ENCODE measurements at regions not wholly inside any gene's neighbourhood (a gene's known extent, or its start where the extent isn't known, plus 50 kb on each side); places are given as distances from the start of the nearest gene placed in this dataset.

DNA sequence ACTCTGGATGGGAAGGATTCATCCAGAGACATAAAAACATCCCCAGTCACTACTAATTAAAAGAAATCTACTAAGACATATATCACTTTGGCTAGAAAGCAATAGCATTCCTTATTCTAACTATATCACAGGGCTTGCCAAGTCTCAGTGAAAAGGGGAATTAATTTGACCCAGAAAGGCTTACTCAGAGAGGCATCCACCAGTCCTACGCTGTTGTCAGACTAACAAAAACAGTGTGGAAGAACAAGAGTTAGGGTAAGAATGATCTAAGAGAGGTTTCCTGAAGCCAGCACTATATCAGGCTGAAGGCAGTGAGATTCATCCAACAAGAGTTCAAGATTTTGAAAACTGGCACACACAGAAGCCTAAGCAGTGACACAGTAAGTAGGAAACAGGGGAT lies 126.1 kb downstream of the GDAP2 start:
- CTCF ChIA-PET = no interaction called here
- Histone ChIP-seq H3K23ac (ENCODE audit: low read depth, low read length) (no peak overlapping the region), H3K4me3 (ENCODE audit: insufficient read depth, low read depth, low read length) (no peak overlapping the region), H2BK120ac (ENCODE audit: low read depth, low read length) (peak overlapping the region; percentile 70; the same call in 1 of the 2 replicates), H2AFZ (replicated peaks; ENCODE audit: low read length, poor library complexity) (no peak overlapping the region), H3K9me1 (ENCODE audit: insufficient read depth, low read length) (0 out of 2 replicates have a peak, but pooled peaks cover 3% of the 10 kb centered on the region), H3K14ac (replicated peaks; ENCODE audit: low read depth, low read length) (no peak overlapping the region; the same call in 1 of the 2 replicates), H2BK20ac (ENCODE audit: low read depth, low read length) (peak overlapping the region; percentile 57; the same call in 1 of the 2 replicates), H4K20me1 (ENCODE audit: insufficient read depth, low read length) (no peaks in the 10 kb centered on the region), H3K4me2 (ENCODE audit: low read depth, low read length) (no peak overlapping the region), H4K8ac (ENCODE audit: low read depth in 2 of 2, low read length in 2 of 2) (0 out of 4 replicates have a peak overlapping the region, but pooled peaks of 1 of the 2 experiments have one; percentile 16), H3K4me1 (ENCODE audit: control insufficient read depth, insufficient read depth, low read length) (peaks cover 3% of the 10 kb centered on the region; the same call in 1 of the 2 replicates), H3K9ac (ENCODE audit: low read depth, low read length) (no peak overlapping the region), H4K5ac (ENCODE audit: low read depth, low read length) (no peak overlapping the region), H3K4ac (ENCODE audit: low read depth, low read length) (no peak overlapping the region), H2AK5ac (ENCODE audit: low read depth, low read length) (no peak overlapping the region), H4K91ac (ENCODE audit: insufficient read depth, low read depth, low read length) (peak overlapping the region; percentile 17; the same call in 1 of the 2 replicates), H3K27ac (ENCODE audit: insufficient read depth, low read length) (no peak overlapping the region), H2BK5ac (ENCODE audit: low read depth, low read length, poor library complexity, severe bottlenecking) (no peak overlapping the region), H3K27me3 (ENCODE audit: control insufficient read depth, insufficient read depth, low read length) (no peaks in the 10 kb centered on the region), H3K79me1 (ENCODE audit: low read depth in 1 of 2, low read length in 2 of 2) (no peaks in the 10 kb centered on the region), H3K36me3 (ENCODE audit: control insufficient read depth, insufficient read depth, low read length) (no peaks in the 10 kb centered on the region), H3K18ac (ENCODE audit: low read depth, low read length) (no peak overlapping the region), H2AK9ac (replicated peaks; ENCODE audit: low read depth, low read length, poor library complexity) (no peak overlapping the region), H3K9me3 (ENCODE audit: control insufficient read depth, insufficient read depth, low read length) (no peaks in the 10 kb centered on the region), H2BK15ac (ENCODE audit: low read depth, low read length) (no peak overlapping the region), H3K56ac (ENCODE audit: extremely low read depth, insufficient read depth, low read length) (no peak overlapping the region)
- POLR2A ChIA-PET (ENCODE audit: unreplicated experiment) = no interaction called here
- TF ChIP-seq MAFK (IDR thresholded peaks at IDR 0.05; ENCODE audit: low read depth, low read length) = no peak
- TF ChIP-seq MXI1 (IDR thresholded peaks at IDR 0.05; ENCODE audit: borderline replicate concordance, low read depth, low read length) = no peak
- TF ChIP-seq CHD1 (IDR thresholded peaks at IDR 0.05; ENCODE audit: low read depth, low read length) = no peak
- TF ChIP-seq POLR2A (IDR thresholded peaks at IDR 0.05; ENCODE audit: low read depth, low read length) = no peak
- no peak for TF ChIP-seq MAZ (IDR thresholded peaks at IDR 0.05; ENCODE audit: borderline replicate concordance, low read depth, low read length)
- 57% methylated on average over 1 of the region's 1 CpG; no CpG with 5 or more reads in 1 of the 2 experiments for WGBS, 2 experiments (ENCODE audit: extremely low coverage in 2 of 2, insufficient read length in 1 of 2)
- dilution Hi-C loops (cut with HindIII; ENCODE audit: low sequenced_read_pairs, unreplicated experiment) (no loop called here), in situ Hi-C loops (cut with MboI; ENCODE audit: low sequenced_read_pairs) (no loop called here), intact Hi-C loops (cut with micrococcal nuclease) (no loop called here)
- BruUV-seq (replicated peaks) = no TSS peak
- peak; percentile 76 for ATAC-seq (ENCODE audit: low read depth)
- peak; percentile 68 for DNase-seq

Measured in IMR-90 (cell line).